H1 (cell line): ENCODE measurements at regions not wholly inside any gene's neighbourhood (a gene's known extent, or its start where the extent isn't known, plus 50 kb on each side); places are given as distances from the start of the nearest gene placed in this dataset.

Source experiments
- ATF2 ChIP-seq: IDR thresholded peaks from 2 replicates; pipeline ENCODE4 v1.6.1; 2012; ENCODE audit warnings: low read length, inconsistent platforms
- CHD1 ChIP-seq: IDR thresholded peaks from 2 replicates; pipeline ENCODE4 v1.6.1; 2012; ENCODE audit warnings: low read depth, low read length, improper control_type of control experiment
- CTCF ChIP-seq, 3 experiments: IDR thresholded peaks; 1 replicate in 2 of 3; 2 replicates in 1 of 3; pipeline versions ENCODE4 v1.5.1 to v1.6.1; 2011; ENCODE audit warnings: low read length in 3 of 3, mild to moderate bottlenecking in 3 of 3, inconsistent platforms in 2 of 3, low read depth in 1 of 3, moderate library complexity in 1 of 3; ENCODE audit not compliant: insufficient read depth in 1 of 3; ENCODE audit errors: control extremely low read depth in 1 of 3
- POLR2AphosphoS5 ChIP-seq: IDR thresholded peaks from 2 replicates; pipeline ENCODE4 v1.6.1; 2011; ENCODE audit warnings: low read depth, low read length
- SP4 ChIP-seq: IDR thresholded peaks from 2 replicates; pipeline ENCODE4 v1.6.1; 2012; ENCODE audit warnings: low read length, inconsistent platforms
- USF2 ChIP-seq: IDR thresholded peaks from 2 replicates; pipeline ENCODE4 v1.6.1; 2011; ENCODE audit warnings: low read length, improper control_type of control experiment
- TF ChIP-seq, protein P1 (sequence below): IDR thresholded peaks from 2 replicates; pipeline ENCODE4 v1.6.1; 2012; ENCODE audit warnings: inconsistent platforms

GRCh38 chr7:91731976-91732375, 148.5 kb downstream of the MTERF1 start:
- TF ChIP-seq CTCF (IDR thresholded peaks at IDR 0.05; ENCODE audit: control extremely low read depth in 1 of 3, insufficient read depth in 1 of 3, low read depth in 1 of 3, low read length in 3 of 3) (no peak), USF2 (no peak), POLR2AphosphoS5 (no peak), ATF2 (no peak), SP4 (no peak), CHD1 (no peak)
- TF ChIP-seq, protein P1, sequence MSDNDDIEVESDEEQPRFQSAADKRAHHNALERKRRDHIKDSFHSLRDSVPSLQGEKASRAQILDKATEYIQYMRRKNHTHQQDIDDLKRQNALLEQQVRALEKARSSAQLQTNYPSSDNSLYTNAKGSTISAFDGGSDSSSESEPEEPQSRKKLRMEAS: no peak
